ENCODE measurements at regions not wholly inside any gene's neighbourhood (a gene's known extent, or its start where the extent isn't known, plus 50 kb on each side); places are given as distances from the start of the nearest gene placed in this dataset.

- TF ChIP-seq CTCF (conservative IDR thresholded peaks at IDR 0.05; ENCODE audit: low read length): no peak
- no peak for TF ChIP-seq EZH2phosphoT487 (IDR thresholded peaks at IDR 0.05; ENCODE audit: borderline replicate concordance)
Measured at GRCh38 chr1:29754573-29755375, 518.5 kb downstream of the PTPRU start.
